Gastrocnemius medialis (tissue), 4 donors: ENCODE measurements at regions not wholly inside any gene's neighbourhood (a gene's known extent, or its start where the extent isn't known, plus 50 kb on each side); places are given as distances from the start of the nearest gene placed in this dataset.

Source experiments
- ATAC-seq, 2 donors: fragments of 150-250 bp; one replicate each; pipeline ENCODE4 v1.9.1; 2016
- DNase-seq, 2 donors: peaks; one replicate each; pipeline ENCODE4 v3.0.0-alpha.2; 2019
- H3K27ac ChIP-seq, 4 donors: fragments of 200-600 bp; sonication (generic); 1 replicate in 1 of 4; 2 replicates in 3 of 4; pipeline ENCODE4 v1.5.1; 2016 to 2018; ENCODE audit warnings: mild to moderate bottlenecking in 2 of 4, moderate library complexity in 1 of 4
- H3K27me3 ChIP-seq, 3 donors: fragments of 200-600 bp; sonication (generic) in 2 of 3; 1 replicate in 1 of 3; 2 replicates in 2 of 3; pipeline versions ENCODE4 v1.5.1 to v1.6.0; 2016 to 2019; ENCODE audit warnings: mild to moderate bottlenecking in 1 of 3, moderate library complexity in 1 of 3
- H3K36me3 ChIP-seq, 2 donors: fragments of 200-600 bp; sonication (generic) in 1 of 2; one replicate each; pipeline ENCODE4 v1.5.1; 2017 to 2018
- H3K4me1 ChIP-seq, 2 donors: fragments of 200-600 bp; sonication (generic) in 1 of 2; one replicate each; pipeline ENCODE4 v1.5.1; 2016 to 2017; ENCODE audit warnings: mild to moderate bottlenecking in 2 of 2
- H3K4me3 ChIP-seq, 4 donors: fragments of 200-600 bp; sonication (generic) in 3 of 4; 1 replicate in 1 of 4; 2 replicates in 3 of 4; pipeline ENCODE4 v1.5.1; 2016 to 2019; ENCODE audit warnings: mild to moderate bottlenecking in 2 of 4
- H3K9me3 ChIP-seq, 3 donors: fragments of 200-600 bp; sonication (generic) in 2 of 3; 1 replicate in 1 of 3; 2 replicates in 2 of 3; pipeline ENCODE4 v1.5.1; 2016 to 2019
- POLR2A ChIP-seq, 2 donors: fragments of 450-650 bp; IDR thresholded peaks; one replicate each; pipeline ENCODE4 v1.6.1; 2017; ENCODE audit warnings: antibody characterized with exemption in 2 of 2, mild to moderate bottlenecking in 2 of 2, moderate library complexity in 2 of 2
- in situ Hi-C, 4 donors: fragments of 200-750 bp; cut with MboI; loops; one replicate each; pipeline versions ENCODE4 v1.15.0 to v1.8.0; 2017; ENCODE audit warnings: low sequenced_read_pairs in 4 of 4
- intact Hi-C: fragments of 100-400 bp; cut with DNase I; formaldehyde crosslinking; loops from one replicate; pipeline ENCODE4 v1.15.1; 2023; ENCODE audit warnings: low total_unique reads
- TF ChIP-seq, protein P1 (sequence below), 5 experiments: fragments of 450-650 bp in 3 of 5; fragments of 200-600 bp in 2 of 5; sonication (generic) in 2 of 5; IDR thresholded peaks in 4 of 5; conservative IDR thresholded peaks in 1 of 5; 1 replicate in 4 of 5; 2 replicates in 1 of 5; pipeline ENCODE4 v1.5.1; 2016 to 2019; ENCODE audit warnings: antibody characterized with exemption in 5 of 5, mild to moderate bottlenecking in 3 of 5, moderate library complexity in 3 of 5

DNA sequence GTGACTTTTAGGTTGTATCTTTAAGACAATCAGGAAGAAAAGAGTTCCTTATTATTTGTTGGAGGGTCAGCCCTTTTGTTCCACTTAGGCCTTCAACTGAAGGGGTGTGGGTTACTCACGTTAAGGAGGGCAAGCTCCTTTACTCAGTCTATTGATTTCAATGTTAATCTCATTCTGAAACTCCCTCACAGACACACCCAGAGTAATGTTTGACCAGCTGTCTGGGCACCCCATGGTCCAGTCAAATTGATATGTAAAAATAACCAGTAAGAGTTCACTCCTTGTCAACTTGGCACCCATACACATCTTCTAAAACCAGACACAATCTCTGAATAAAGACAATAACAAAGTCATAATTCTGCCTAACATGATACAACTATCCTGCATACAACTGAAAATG lies 292.9 kb downstream of the KLF5 start:
- Histone ChIP-seq H3K4me1 (no peaks in the 10 kb centered on the region), H3K27me3 (no peaks in the 10 kb centered on the region), H3K36me3 (no peaks in the 10 kb centered on the region), H3K4me3 (no peak overlapping the region), H3K9me3 (no peaks in the 10 kb centered on the region), H3K27ac (no peak overlapping the region)
- intact Hi-C loops: no loop called here
- in situ Hi-C loops: no loop called here
- ATAC-seq (no peak), DNase-seq (no peak)
- TF ChIP-seq, protein P1, sequence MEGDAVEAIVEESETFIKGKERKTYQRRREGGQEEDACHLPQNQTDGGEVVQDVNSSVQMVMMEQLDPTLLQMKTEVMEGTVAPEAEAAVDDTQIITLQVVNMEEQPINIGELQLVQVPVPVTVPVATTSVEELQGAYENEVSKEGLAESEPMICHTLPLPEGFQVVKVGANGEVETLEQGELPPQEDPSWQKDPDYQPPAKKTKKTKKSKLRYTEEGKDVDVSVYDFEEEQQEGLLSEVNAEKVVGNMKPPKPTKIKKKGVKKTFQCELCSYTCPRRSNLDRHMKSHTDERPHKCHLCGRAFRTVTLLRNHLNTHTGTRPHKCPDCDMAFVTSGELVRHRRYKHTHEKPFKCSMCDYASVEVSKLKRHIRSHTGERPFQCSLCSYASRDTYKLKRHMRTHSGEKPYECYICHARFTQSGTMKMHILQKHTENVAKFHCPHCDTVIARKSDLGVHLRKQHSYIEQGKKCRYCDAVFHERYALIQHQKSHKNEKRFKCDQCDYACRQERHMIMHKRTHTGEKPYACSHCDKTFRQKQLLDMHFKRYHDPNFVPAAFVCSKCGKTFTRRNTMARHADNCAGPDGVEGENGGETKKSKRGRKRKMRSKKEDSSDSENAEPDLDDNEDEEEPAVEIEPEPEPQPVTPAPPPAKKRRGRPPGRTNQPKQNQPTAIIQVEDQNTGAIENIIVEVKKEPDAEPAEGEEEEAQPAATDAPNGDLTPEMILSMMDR (IDR thresholded peaks at IDR 0.05 in 4 of 5, conservative IDR thresholded peaks at IDR 0.05 in 1 of 5): no peak
- TF ChIP-seq POLR2A (IDR thresholded peaks at IDR 0.05): no peak

DNA sequence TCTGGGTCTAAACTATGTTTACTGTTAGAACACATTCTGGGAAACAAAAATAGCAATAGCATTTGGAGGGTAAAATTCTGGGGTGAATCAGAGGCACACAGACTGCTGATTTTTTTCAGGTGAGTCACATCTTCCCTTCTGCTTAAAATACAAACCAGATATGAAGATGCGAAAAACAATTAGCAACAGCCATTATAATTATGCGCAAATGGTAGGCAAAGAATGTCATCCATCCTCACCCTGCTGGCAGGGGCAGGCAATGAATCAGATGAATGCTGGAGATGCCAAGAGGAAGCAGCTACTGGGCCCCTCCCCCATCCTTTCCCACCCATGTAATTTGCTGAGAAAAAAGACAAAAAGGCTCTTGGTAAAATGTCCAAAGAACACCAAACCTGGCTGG lies 282.9 kb downstream of the KLF5 start:
- no peaks in the 10 kb centered on the region for H3K36me3 ChIP-seq
- no peaks in the 10 kb centered on the region for H3K27me3 ChIP-seq
- ATAC-seq: no peak
- no peak for DNase-seq
- H3K4me1 ChIP-seq: no peaks in the 10 kb centered on the region
- in situ Hi-C loops: no loop called here
- no peak overlapping the region for H3K27ac ChIP-seq
- TF ChIP-seq POLR2A (IDR thresholded peaks at IDR 0.05): no peak
- TF ChIP-seq, protein P1 (IDR thresholded peaks at IDR 0.05 in 4 of 5, conservative IDR thresholded peaks at IDR 0.05 in 1 of 5): no peak
- intact Hi-C loops: no loop called here
- no peak overlapping the region for H3K4me3 ChIP-seq
- H3K9me3 ChIP-seq: no peaks in the 10 kb centered on the region

DNA sequence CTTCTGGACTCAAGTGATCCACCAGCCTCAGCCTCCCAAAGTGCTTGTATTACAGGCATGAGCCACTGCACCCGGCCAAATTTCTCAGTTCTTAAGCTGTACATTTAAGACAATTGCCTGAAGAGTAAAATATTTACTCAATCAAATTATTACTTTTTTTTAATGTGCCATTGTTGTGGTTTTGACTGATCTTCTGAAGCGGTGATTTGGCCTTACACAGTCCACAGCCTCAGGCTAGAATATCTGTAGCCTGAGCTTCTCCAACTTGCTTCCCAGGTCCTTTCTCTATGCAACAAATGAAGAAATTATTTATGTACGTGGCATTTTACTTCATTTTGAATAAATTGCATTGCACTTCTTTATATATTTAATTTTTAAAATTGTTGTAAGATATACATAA lies 281.3 kb downstream of the KLF5 start:
- DNase-seq: no peak
- Histone ChIP-seq H3K27me3 (no peaks in the 10 kb centered on the region), H3K9me3 (no peaks in the 10 kb centered on the region), H3K36me3 (no peaks in the 10 kb centered on the region), H3K4me3 (no peak overlapping the region), H3K4me1 (no peaks in the 10 kb centered on the region), H3K27ac (no peak overlapping the region)
- TF ChIP-seq, protein P1 (IDR thresholded peaks at IDR 0.05 in 4 of 5, conservative IDR thresholded peaks at IDR 0.05 in 1 of 5): no peak
- TF ChIP-seq POLR2A (IDR thresholded peaks at IDR 0.05): no peak
- ATAC-seq: no peak
- in situ Hi-C loops (no loop called here), intact Hi-C loops (no loop called here)

DNA sequence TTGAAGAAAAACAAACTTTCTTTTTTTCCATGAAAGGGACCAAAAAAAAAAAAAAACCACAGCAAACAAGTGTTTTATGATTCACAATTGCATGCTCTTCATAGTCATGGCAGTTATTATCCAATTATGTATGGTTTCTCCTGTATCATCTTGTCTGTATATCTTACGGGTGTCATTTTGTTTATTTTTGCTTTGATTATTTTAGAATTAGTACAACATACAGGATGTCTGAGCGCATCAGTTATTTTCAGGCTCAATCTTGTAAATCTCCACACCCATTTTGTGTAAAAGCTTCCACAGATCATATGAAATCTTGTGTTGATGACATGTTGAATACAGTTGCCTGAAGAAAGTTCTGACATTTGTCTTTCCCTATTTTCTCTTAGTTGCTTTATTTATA lies 280.3 kb downstream of the KLF5 start:
- intact Hi-C loops: no loop called here
- in situ Hi-C loops: no loop called here
- Histone ChIP-seq H3K4me3 (no peak overlapping the region), H3K27ac (no peak overlapping the region), H3K4me1 (no peaks in the 10 kb centered on the region), H3K9me3 (no peaks in the 10 kb centered on the region), H3K27me3 (no peaks in the 10 kb centered on the region), H3K36me3 (no peaks in the 10 kb centered on the region)
- TF ChIP-seq, protein P1 (IDR thresholded peaks at IDR 0.05 in 4 of 5, conservative IDR thresholded peaks at IDR 0.05 in 1 of 5): no peak
- TF ChIP-seq POLR2A (IDR thresholded peaks at IDR 0.05): no peak
- ATAC-seq (no peak), DNase-seq (no peak)

DNA sequence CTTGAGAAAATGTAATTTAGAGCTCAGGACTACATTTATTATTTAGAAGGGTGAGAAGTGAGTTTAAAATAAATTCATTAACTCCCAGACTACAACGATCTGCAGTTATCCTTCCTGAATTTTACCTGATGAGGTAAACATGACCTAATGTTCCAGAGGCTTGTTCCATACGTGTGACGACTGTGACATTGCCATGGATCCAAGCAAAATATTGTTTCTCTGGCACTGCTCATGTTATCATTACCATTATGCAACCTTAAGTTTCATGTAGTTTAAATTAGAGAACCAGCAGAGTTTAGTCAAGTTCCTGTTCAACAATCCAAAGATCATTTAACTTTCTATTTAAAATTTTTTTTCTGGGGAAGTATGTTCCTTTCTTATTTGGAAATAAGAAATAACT lies 279.6 kb downstream of the KLF5 start:
- in situ Hi-C loops: no loop called here
- Histone ChIP-seq H3K27ac (no peak overlapping the region), H3K4me3 (no peak overlapping the region), H3K4me1 (no peaks in the 10 kb centered on the region), H3K9me3 (no peaks in the 10 kb centered on the region), H3K36me3 (no peaks in the 10 kb centered on the region), H3K27me3 (no peaks in the 10 kb centered on the region)
- TF ChIP-seq, protein P1 (IDR thresholded peaks at IDR 0.05 in 4 of 5, conservative IDR thresholded peaks at IDR 0.05 in 1 of 5): no peak
- TF ChIP-seq POLR2A (IDR thresholded peaks at IDR 0.05): no peak
- no peak for DNase-seq
- ATAC-seq: no peak
- intact Hi-C loops: no loop called here
